Endothelial cell (in vitro differentiated cells): ENCODE measurements at regions not wholly inside any gene's neighbourhood (a gene's known extent, or its start where the extent isn't known, plus 50 kb on each side); places are given as distances from the start of the nearest gene placed in this dataset.

Experiments
- DNase-seq: peaks from one replicate; pipeline ENCODE4 v3.0.0; 2021; ENCODE audit warnings: low spot score
- H3K27ac Mint-ChIP-seq: one replicate; pipeline ENCODE4 v1.8.0; 2021; ENCODE audit warnings: mixed read lengths, inconsistent platforms; ENCODE audit not compliant: unreplicated experiment
- H3K27me3 Mint-ChIP-seq: one replicate; pipeline ENCODE4 v1.8.0; 2021; ENCODE audit warnings: mild to moderate bottlenecking, moderate library complexity, mixed read lengths, inconsistent platforms; ENCODE audit not compliant: unreplicated experiment
- H3K36me3 Mint-ChIP-seq: one replicate; pipeline ENCODE4 v1.8.0; 2021; ENCODE audit warnings: mild to moderate bottlenecking, low read depth, mixed read lengths, inconsistent platforms; ENCODE audit not compliant: unreplicated experiment
- H3K4me1 Mint-ChIP-seq: one replicate; pipeline ENCODE4 v1.8.0; 2021; ENCODE audit warnings: mild to moderate bottlenecking, mixed read lengths, inconsistent platforms; ENCODE audit not compliant: unreplicated experiment
- H3K4me3 Mint-ChIP-seq: one replicate; pipeline ENCODE4 v1.8.0; 2021; ENCODE audit warnings: mild to moderate bottlenecking, mixed read lengths, inconsistent platforms; ENCODE audit not compliant: unreplicated experiment
- H3K9me3 Mint-ChIP-seq: one replicate; pipeline ENCODE4 v1.8.0; 2021; ENCODE audit warnings: mixed read lengths, inconsistent platforms; ENCODE audit not compliant: unreplicated experiment
- TF ChIP-seq, protein P1 (sequence below): fragments of 200-600 bp; sonication (generic); IDR thresholded peaks from one replicate; pipeline ENCODE4 v1.5.0; 2021; ENCODE audit warnings: antibody characterized with exemption; ENCODE audit not compliant: unreplicated experiment

DNA sequence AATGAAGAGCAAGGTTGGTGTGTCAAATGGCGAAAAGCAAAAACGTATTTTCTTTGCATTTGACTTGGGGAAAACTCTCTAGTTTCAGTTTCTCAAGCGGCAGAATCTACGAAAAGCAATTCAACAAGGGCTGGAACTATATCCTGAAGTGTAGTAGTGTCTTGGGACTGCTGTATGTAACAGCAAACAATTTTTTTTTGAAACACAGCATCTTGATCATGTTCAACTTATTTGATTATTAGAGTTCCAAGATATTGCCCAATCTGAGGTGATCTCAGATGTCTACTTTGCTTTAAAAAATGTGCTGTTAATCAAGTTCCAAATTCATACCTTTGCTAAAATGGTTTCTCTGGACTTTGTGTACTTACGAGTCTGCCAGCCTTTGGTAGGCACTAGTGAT lies 120.6 kb downstream of the ZWINT start:
- H3K9me3 Mint-ChIP-seq, result no peaks in the 10 kb centered on the region
- H3K27me3 Mint-ChIP-seq, result no peaks in the 10 kb centered on the region
- TF ChIP-seq, protein P1, sequence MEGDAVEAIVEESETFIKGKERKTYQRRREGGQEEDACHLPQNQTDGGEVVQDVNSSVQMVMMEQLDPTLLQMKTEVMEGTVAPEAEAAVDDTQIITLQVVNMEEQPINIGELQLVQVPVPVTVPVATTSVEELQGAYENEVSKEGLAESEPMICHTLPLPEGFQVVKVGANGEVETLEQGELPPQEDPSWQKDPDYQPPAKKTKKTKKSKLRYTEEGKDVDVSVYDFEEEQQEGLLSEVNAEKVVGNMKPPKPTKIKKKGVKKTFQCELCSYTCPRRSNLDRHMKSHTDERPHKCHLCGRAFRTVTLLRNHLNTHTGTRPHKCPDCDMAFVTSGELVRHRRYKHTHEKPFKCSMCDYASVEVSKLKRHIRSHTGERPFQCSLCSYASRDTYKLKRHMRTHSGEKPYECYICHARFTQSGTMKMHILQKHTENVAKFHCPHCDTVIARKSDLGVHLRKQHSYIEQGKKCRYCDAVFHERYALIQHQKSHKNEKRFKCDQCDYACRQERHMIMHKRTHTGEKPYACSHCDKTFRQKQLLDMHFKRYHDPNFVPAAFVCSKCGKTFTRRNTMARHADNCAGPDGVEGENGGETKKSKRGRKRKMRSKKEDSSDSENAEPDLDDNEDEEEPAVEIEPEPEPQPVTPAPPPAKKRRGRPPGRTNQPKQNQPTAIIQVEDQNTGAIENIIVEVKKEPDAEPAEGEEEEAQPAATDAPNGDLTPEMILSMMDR, result no peak
- H3K4me3 Mint-ChIP-seq, result no peak overlapping the region
- DNase-seq, result no peak
- no peaks in the 10 kb centered on the region for H3K36me3 Mint-ChIP-seq
- H3K27ac Mint-ChIP-seq, result no peak overlapping the region
- H3K4me1 Mint-ChIP-seq, result no peaks in the 10 kb centered on the region

- no peaks in the 10 kb centered on the region for H3K4me1 Mint-ChIP-seq
- no peaks in the 10 kb centered on the region for H3K36me3 Mint-ChIP-seq
- no peaks in the 10 kb centered on the region for H3K27me3 Mint-ChIP-seq
- no peaks in the 10 kb centered on the region for H3K9me3 Mint-ChIP-seq
- DNase-seq, result no peak
- no peak overlapping the region for H3K4me3 Mint-ChIP-seq
- TF ChIP-seq, protein P1, result no peak
- H3K27ac Mint-ChIP-seq, result no peak overlapping the region
These were observed 129.6 kb downstream of the ZWINT start for GRCh38 chr10:56231436-56231835.

DNA sequence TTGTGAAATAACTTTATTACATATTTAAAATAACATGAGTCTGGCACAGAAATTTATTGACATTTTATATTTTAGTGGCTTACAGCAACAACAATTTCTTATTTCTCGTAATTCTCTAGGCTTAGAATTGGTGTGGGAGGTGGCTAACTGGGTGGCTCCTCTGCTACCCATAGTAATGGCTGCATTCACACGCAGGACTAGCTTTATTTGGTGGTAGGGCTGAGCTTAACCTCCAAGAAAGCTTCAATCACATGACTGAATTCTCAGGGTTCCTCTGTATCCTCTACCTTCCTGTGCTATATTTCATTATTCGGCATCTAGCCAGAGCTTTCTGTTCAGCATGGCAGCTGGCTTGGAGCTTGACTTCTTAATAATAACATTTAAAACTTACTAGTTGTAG lies 138.8 kb downstream of the ZWINT start:
- TF ChIP-seq, protein P1, result no peak
- Mint-ChIP-seq H3K27me3 (no peaks in the 10 kb centered on the region), H3K9me3 (no peaks in the 10 kb centered on the region), H3K27ac (no peak overlapping the region), H3K4me3 (no peak overlapping the region), H3K4me1 (no peaks in the 10 kb centered on the region), H3K36me3 (no peaks in the 10 kb centered on the region)
- DNase-seq, result no peak

DNA sequence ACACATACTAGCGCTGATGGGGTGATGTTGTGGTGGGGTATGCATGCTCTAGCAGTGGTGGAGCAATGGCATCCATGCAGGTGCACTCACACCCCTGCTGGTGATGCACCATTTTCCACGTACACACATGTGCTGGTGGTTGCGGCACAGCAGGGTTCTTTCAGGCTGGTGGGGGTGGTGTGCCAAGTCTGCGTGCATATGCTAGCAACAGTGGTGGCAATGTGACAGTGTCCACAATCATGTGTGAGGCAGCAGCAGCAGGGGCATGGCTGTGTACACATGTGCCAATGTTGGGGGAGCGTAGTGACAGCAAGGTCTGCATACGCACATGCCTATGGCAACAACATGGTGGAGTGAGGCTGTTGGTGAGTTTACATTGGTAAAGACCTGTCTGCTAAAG lies 148.1 kb downstream of the ZWINT start:
- Mint-ChIP-seq H3K36me3 (no peaks in the 10 kb centered on the region), H3K9me3 (no peaks in the 10 kb centered on the region), H3K27ac (no peak overlapping the region), H3K4me1 (no peaks in the 10 kb centered on the region), H3K4me3 (no peak overlapping the region), H3K27me3 (no peaks in the 10 kb centered on the region)
- no peak for DNase-seq
- TF ChIP-seq, protein P1, result no peak

- H3K9me3 Mint-ChIP-seq, result no peaks in the 10 kb centered on the region
- H3K27me3 Mint-ChIP-seq, result no peaks in the 10 kb centered on the region
- H3K27ac Mint-ChIP-seq, result no peak overlapping the region
- no peak overlapping the region for H3K4me3 Mint-ChIP-seq
- H3K4me1 Mint-ChIP-seq, result no peaks in the 10 kb centered on the region
- TF ChIP-seq, protein P1, result no peak
- DNase-seq, result no peak
- no peaks in the 10 kb centered on the region for H3K36me3 Mint-ChIP-seq
These were observed 179.5 kb downstream of the ZWINT start for GRCh38 chr10:56181607-56182006.
